ENCODE measurements at regions not wholly inside any gene's neighbourhood (a gene's known extent, or its start where the extent isn't known, plus 50 kb on each side); places are given as distances from the start of the nearest gene placed in this dataset.

DNA sequence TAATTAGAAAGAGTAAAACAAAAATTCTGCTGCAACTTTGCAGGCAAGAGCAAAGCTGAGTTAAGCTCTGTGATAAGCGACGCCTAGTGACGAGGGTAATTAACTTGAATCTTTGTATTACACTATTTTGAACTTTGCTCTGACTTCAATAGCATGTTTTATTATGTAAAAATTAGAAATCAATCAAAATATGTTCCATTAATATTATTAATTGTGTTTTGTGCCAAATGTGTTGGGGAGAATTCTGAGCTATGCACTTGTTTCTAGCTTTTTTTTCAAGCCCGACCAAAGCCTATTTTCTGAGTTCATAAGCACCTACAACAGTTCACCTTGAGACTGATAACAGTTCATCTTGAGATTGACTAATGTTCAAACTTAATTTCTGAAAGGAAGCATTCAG is 90.1 kb upstream of the PDE3A start:
- DNase-seq = no peak

DNA sequence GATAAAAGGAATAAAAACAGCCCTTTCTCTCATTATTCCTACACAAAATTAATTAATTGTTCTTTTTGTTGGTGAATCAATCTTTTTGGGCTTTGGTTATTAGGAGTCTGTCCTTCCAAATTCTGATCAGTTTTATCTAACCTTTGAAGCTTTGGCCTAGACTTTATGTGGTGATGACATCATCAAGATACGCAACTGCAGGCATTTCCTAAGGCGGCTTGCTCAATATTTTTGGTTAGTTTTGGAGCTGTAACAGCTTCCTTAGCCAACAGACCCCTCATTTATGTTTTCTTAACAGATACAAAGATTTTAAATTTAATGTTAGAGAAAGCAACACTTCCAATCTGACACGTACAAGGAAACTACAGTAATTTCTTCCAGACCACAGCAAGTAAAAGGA is 87.8 kb upstream of the PDE3A start:
- DNase-seq = no peak

DNA sequence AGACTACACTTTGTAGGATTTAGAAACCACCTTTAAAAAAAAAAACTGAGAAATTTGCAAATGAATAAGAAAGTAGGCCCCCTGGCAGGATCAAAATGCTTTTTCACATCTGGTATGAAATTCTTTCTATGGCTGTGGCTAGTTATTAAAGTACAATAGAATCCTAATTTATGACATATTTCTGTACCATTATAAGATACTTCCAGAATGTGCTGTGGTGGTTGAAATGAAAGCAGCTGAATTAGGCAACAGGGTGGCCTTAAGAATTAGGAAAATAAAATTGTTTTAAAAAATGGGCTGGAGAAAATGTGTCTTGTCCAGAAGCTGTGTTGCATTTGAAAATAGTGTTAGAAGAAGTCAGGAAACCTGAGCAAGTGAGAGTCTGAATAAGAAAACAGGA is 85.9 kb upstream of the PDE3A start:
- no peak for DNase-seq

DNA sequence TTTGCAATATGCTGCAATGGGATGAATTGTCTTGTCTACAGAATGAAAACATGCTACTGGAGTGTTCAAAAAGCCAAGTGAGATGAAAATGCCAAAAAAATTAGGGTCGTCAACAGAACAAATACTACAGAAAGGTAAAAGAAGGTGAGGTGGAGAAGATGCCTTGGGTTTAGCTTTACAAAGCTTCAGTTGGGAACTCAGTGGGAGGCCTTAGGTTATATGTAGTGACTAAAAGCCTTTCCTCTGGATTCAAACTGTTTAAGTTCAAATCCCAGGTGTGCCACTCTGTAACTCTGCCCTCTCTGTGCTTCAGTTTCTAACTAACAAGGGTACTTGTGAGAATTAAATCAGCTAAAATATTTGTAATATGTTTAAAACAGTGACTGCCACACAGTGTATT is 84.9 kb upstream of the PDE3A start:
- no peak for DNase-seq

DNA sequence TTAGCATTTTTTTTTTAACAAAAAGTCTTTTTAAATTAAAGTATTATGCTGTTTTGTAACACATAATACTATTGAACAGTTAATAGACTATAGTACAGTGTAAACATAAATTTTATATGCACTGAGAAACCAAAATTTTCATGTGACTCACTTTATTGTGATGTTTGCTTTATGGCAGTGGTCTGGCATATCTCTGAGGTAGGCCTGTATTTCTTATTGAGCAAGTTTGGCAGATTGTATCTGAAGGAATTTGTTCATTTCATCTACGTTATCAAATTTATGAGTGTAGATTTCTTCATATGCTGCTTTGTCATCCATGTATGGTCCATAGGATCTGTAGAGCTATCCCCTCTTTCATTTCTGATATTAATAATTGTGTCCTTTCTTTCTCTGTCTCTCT is 78.8 kb upstream of the PDE3A start:
- DNase-seq = no peak

DNA sequence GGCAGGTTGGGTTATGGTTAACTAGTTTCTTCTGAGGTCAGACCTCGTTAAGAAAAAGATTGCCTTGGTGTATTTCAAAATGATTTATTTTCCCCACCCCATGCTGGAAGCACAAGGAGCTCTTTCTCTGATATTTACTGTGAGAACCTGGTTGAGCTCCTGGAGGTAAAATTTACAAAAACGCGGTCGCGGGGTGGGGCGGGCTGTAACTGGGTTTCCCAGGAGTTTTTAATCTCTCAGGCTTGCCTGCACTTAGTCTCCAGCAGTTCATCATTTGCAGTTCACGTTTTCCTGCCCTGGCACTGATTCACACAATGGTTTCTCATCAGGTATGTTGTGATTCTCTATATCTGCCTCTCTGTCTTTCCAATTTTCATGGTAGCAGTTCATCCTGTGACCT is 67.9 kb upstream of the PDE3A start:
- no peak for DNase-seq

DNA sequence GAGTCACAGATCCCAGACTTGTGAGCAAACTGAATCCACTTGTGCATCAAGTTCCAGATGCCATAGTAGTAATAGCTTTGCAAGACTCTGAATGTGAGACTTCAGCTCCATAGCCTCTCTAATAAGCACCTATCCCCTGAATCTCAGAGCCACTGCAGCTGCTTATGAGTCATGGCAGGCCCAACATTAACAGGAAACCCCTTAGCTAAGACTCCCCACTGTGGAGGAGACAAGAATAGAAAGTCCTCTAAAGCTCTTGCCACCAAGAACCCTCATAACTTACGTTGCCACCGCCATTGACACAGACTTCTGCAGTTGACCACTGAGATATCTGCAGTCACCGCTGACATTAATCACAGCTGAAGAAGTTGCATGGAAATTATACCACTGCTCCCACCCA is 62.9 kb upstream of the PDE3A start:
- DNase-seq = no peak

DNA sequence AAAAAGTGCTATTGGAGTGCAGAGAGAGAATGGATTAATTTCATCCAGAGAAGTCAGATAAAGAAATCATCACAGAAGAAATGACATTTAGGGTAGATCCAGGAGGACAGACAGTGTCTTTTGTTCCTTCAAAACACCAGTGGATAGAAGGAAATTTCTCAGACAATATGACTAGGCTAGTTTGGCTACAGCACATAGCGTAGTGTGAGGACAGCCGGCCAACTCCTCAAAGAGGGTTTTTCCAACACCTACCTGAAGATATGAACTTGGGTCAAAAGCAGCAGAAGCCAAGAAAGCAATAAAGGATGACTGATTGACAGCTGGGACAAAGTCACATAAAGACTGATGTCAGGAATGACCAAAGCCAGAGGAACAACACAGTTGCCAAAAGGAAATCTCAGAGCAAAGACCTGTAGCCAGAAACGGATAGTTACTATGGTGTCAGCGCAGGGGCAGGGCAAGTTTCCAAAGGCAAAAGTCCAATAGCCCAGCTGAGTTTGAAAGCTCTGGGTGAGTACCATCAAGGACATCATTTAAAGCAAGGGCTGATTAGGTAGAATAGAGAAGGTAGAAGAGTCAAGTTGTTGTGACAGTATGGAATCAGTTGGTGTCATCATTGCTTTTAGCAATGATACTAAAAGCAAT is 58.7 kb upstream of the PDE3A start:
- DNase-seq = no peak

DNA sequence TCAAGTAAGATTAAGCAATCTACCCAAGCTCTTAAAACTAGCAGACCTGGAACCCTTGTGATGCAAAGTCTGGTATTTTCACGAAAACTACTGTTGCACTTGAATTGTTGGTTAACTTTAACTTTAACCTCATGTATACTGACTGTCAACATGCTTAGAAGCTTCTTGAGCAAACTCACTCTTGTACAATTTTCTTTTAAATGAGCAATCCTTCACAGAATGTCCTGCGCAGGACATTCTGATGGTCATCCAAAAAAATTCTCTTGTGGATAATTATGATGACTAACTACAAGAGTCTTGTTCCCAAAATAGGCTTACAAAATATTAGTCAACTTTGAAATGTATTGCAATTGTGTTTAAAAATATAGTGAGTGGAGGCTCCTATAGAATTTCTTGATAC is 54.0 kb upstream of the PDE3A start:
- DNase-seq = no peak

DNA sequence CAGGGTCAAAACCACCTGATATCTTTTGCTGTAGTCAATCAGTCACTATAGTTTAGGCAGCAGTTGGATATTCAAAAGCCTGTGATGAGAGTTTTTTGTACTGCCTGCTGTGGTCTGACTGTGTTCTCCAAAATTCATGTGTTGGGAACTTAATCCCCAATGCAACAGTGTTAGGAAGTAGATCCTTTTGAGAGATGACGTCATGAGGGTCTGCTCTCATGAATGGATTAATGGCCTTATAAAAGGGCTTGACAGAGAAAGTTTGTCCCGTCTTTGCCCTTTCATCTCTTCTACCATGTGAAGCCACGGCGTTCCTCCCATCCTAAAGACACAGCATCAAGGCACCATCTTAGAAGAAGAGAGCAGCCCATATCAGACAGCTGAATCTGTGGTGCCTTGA is 50.8 kb upstream of the PDE3A start:
- no peak for DNase-seq
